Kidney capillary endothelial cell (primary cell): ENCODE measurements at regions not wholly inside any gene's neighbourhood (a gene's known extent, or its start where the extent isn't known, plus 50 kb on each side); places are given as distances from the start of the nearest gene placed in this dataset.

Experiments used
- DNase-seq: peaks from one replicate; pipeline ENCODE4 v3.0.0-alpha.2; 2018; ENCODE audit warnings: low spot score

- no peak for DNase-seq
Measured at GRCh38 chr9:120292606-120293005, 287.4 kb downstream of the CDK5RAP2 start.

- no peak for DNase-seq
Measured at GRCh38 chr9:120291050-120291449, 288.9 kb downstream of the CDK5RAP2 start.

- DNase-seq: no peak
Measured at GRCh38 chr9:120289990-120290975, 289.7 kb downstream of the CDK5RAP2 start.

DNA sequence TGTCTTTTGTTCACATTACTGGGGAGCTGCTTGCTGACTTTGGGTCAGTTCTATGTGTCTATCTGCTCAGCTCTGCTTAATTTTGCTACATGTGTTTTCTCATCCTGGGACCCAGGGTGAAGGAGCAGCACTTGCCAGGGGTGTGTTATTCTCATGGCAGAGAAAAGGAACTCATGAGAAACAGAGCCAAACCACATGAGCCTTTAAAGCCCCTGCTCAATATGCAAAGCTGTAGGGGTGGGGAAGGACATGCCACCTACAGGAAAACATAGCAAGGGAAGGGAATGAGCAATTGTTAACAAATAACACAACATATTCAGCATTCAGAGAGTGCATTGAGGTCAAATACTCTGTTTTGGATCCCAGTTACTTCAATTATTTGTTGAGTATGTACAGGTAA lies 290.9 kb downstream of the CDK5RAP2 start:
- DNase-seq: no peak

DNA sequence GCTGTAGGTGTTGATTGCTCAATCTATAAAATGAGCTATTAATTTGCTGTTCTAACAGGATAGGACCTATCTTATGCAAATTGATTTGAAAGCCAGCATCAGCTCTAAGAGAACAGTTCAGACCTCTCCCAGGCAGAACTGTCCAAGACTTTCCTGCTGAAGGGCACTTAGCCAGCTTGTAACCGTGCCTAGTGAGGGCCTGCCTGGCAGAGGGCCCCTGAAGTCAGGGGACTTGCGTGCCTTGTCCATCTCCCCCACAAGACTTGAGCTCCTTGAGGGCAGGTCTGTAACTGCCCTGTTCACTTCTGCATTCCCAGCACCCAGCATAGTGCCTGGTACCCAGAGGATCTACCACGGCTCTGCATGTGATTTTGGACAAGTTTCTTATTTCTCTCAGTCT lies 293.4 kb downstream of the CDK5RAP2 start:
- no peak for DNase-seq

- DNase-seq: no peak
Measured at GRCh38 chr9:120284821-120285220, 295.1 kb downstream of the CDK5RAP2 start.

- DNase-seq: no peak
Measured at GRCh38 chr9:120281665-120282064, 298.3 kb downstream of the CDK5RAP2 start.

GRCh38 chr9:120267929-120268328 lies 312.0 kb downstream of the CDK5RAP2 start:
- DNase-seq: no peak

- DNase-seq: no peak
Measured at GRCh38 chr9:120265791-120266190, 314.2 kb downstream of the CDK5RAP2 start.

DNA sequence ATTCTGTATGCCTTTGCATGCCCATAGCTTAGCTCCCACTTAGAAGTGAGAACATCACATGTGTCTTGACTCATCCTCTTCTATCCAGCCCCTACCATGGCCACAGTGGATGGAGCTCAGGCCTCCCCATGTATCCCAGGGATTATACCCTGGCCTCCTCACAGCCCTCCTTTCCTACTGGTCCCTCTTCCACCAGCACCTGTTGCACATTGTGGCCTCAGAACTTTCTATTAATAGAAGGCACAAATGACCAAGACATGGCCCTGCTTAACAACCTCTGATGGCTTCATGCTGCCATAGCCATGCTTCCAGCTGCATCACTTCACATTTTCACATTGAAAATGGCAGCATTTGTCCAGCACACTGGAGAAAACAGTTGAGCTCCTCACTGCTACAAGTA lies 315.4 kb downstream of the CDK5RAP2 start:
- DNase-seq: no peak

DNA sequence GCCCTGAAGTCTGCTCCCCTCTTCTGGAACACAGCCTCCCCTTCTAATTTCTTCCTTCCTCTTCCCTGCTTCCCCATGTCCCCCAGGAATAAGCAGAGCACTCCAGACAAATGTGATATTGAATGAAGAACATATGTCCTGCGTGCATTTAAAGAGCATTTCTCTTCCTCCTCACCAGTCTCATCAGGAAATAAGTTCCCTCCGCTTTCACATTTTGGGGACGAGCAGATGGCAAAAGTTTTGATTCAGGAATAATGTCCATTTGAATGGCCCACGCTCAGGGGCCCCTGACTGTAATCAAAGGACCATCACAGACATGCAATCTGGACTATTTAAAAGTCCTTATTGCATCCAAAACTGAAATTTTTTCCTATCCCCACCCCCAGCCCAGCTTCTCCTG lies 316.1 kb downstream of the CDK5RAP2 start:
- no peak for DNase-seq

DNA sequence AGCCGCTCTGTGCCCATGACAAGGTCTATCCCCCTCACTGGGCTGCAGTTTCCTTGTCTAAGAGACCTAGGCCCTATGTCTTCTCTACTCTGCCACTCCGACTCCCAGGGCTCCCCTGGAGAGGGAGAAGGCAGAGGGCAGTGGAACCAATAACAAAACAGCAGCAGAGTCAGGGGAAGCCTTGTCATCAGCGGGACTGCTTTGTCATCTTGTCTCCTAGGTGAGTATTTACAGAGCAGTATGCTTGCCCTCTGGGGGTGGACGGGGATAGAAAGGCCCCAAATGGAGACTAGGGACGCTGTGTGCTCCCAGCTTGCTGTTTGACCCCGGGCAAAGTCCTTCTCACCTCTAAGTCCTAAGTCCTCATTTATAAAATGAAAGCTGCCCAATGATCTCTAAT lies 318.5 kb downstream of the CDK5RAP2 start:
- no peak for DNase-seq

DNA sequence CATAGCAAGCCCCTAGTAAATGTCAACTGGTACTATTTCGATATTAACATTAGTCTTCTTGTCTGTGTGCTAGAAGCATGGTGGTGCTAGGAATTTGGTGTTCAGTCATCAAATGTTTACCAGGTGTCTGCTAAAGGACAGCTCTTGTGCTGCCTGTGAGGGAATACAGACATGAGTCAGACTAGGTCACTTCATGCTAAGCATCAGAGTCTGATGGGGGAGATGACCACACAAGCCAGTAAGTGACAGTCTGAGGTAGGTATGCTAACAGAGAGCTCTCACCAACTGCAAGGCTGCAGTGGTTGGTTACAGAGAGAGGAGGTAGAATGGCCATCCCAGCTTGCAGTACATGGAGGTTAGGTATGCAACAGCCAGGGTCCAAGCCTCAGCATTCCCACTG lies 320.9 kb downstream of the CDK5RAP2 start:
- no peak for DNase-seq

DNA sequence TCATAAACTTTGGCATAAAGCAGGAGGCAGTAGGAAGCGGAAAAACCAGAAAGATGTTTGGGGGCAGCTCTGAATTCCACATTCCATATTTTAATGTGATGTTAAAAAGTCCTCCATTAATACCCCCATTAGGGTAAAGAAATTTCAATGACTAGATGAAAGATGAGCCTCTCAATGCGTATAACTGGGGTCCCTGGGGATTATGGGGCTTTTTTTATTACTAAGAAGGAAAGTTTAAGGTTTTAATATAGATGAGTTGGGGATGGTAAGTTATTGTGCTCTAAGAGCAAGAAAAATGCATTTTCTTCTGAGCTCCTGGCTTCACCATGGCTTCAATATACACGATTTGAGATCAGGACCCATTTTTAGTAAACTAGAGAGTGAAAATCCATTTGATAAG lies 321.9 kb downstream of the CDK5RAP2 start:
- no peak for DNase-seq

GRCh38 chr9:120257483-120257882 lies 322.5 kb downstream of the CDK5RAP2 start:
- no peak for DNase-seq

DNA sequence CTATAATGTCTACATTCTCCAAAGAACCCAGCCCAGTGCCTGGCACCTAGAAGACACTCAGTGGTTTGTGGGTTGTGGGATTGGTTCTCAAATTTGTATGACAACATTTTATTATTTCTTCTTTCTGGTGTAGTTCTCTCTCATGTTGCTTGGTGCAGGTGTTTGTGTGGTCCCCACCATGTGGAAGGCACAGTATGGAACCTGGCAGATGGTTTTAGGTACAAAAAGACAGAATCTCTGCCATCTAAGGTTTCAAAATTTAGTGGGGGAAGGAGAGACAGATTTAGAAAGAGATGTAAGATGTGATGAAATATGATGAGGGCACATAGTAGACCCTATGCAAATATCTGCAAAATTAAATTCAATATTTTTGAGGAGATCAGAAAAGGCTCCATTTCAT lies 323.8 kb downstream of the CDK5RAP2 start:
- DNase-seq: no peak

DNA sequence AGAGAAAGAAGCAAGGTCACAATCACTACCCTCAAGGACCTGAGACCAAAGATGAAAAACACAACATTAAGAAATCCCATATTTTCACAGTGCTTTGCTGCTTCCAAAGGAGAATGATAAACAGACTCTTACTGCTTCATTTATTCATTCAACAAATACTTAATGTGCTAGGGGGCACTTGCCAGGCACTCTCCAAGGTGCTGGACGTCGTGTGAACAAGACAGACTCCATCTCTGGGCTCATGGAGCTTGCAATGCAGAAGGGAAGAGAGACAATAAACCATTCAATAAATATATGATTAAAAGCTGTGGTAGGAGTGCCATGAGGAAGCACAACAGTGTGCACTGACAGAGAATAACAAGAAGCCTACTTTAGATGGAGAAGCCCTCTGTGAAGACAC lies 327.7 kb downstream of the CDK5RAP2 start:
- DNase-seq: no peak

DNA sequence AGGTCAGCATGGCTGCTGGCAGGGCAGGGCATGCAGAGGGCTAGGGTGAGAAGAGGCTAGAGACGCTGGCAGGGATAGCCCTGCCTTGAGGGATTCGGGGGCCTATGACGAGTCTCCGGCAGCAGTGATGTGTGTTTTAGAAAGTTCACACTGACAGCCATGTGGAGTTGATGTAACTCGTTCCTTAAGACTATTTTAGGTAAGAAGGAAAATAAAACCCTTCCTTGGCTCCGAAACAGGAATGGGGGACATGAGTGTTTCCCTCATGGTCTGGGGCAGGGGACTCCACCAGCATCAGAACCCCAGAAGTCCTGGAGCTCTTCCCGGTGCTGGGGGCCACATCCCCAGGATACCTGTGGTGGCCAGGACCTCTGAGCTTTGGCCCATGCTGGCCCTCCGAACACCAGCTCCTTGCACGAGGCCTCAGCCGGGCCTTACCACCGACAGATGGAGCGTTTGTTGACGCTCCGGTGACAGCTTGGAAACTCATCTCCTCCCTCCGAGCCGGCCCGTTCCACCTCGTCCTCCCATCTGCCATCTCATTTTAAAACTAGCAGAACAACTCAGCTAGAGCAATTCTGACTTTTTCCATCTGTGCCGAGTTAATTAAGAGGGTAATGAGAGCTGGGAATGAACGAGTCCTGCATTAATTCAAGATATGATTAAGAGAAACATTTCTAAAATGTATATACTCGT lies 337.7 kb downstream of the CDK5RAP2 start:
- DNase-seq: no peak

DNA sequence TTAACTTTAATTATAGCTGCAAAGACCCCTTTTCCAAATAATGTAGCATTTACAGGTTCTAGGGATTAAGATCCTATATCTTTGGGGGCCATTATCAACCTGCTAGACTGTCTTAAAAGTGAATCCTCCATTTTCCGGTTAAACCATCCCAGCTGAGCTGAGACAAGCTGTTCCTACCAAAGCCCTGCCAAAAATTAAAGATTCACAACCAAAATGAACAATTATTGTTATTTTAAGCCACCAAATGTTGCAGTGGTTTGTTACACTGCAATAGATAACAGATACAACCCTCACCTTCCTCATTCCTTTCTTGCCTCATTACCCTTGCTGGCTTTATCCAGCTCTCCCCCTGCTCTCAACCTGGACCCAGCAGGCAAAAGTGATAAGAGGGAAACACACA lies 343.4 kb downstream of the CDK5RAP2 start:
- no peak for DNase-seq

DNA sequence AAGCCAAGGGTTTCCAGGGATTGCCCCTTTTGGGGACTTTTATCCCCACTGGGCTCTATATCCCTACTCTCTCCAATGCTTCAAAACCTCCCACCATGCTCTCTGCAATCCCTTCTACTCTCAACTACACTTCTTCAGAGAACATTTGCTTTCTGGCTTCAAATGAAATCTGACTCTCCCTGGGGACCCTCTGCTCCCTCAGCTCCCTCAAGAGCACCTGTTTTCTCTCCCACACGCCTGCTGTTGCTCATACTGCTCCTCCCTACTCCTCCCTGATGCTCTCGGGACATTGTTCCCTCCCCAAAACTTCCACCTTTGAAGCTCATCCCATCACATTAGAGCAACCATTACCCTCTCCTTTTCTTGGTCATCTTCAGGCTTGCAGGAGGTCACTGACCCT lies 344.9 kb downstream of the CDK5RAP2 start:
- no peak for DNase-seq

DNA sequence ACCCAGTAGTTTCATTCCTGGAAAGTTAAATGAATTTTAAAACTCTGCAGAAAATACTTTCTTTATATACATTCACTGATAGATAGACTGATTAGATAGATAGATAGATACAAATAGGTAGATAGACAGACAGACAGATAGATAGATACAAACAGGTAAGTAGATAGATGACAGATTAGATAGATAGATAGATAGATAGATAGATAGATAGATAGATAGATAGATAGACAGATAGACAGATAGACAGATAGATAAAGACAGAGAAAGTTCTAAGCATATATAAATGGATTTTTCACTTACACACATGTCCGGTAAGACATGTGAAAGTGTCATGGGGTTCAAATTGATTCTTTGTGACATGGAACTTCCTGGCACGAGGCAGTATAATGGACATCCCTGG lies 349.7 kb downstream of the CDK5RAP2 start:
- no peak for DNase-seq

DNA sequence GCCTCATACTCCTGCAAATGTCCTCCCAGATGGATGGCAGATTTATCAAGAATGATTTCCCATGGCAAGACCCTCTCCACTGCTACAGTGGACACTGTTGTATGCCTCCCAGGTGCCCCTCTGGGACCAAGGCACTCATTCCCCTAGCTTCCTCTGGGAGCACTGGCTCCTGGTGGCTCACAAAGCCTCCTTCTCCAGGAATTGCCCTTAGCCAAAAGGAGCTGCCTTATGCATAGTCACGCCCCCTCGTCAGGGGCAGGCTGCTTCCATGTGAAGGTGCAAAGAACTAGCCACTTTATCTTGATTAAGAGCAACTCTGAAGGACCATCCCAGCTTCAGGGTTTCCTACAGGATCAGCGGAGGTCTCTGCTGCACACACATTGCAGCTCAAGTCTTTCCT lies 358.1 kb downstream of the CDK5RAP2 start:
- DNase-seq: no peak

DNA sequence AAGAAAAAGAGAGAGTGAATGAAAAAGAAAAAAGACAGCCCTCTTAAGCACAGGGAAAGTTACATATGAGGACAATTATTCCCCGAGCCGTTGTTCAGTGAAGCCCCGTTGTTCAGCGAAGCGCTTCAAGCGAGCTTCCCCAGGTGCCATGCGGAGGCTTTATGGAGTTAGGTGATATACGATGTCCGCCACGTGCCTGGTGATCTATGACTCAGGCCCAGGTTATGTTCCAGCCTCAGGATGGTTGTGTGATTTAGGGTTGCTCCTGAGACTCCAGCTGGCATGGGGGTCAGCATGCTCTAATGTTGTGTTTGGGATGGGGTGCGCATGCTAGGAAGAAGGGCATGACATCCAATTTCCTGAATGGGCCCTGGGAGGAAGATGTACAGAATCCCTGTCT lies 365.6 kb downstream of the CDK5RAP2 start:
- DNase-seq: no peak

- DNase-seq: no peak
Measured at GRCh38 chr9:120212853-120213200, 367.1 kb downstream of the CDK5RAP2 start.
